Esophagus muscularis mucosa (tissue), 4 donors: ENCODE measurements at regions not wholly inside any gene's neighbourhood (a gene's known extent, or its start where the extent isn't known, plus 50 kb on each side); places are given as distances from the start of the nearest gene placed in this dataset.

Experiments
- CTCF ChIP-seq, 3 experiments: fragments of 200-600 bp in 2 of 3; fragments of 450-650 bp in 1 of 3; sonication (generic) in 2 of 3; IDR thresholded peaks; one replicate each; pipeline ENCODE4 v1.5.1; 2017 to 2019; ENCODE audit warnings: antibody characterized with exemption in 3 of 3, mild to moderate bottlenecking in 2 of 3, moderate library complexity in 1 of 3
- EP300 ChIP-seq: sonication (generic); formaldehyde crosslinking; IDR thresholded peaks from one replicate; pipeline ENCODE4 v1.6.1; 2017; ENCODE audit warnings: antibody characterized with exemption
- POLR2A ChIP-seq: fragments of 450-650 bp; IDR thresholded peaks from one replicate; pipeline ENCODE4 v1.6.1; 2017; ENCODE audit warnings: antibody characterized with exemption, moderate library complexity, mild to moderate bottlenecking, low read depth
- POLR2AphosphoS5 ChIP-seq, 2 donors: sonication (generic); formaldehyde crosslinking; IDR thresholded peaks; one replicate each; pipeline ENCODE4 v1.6.1; 2017; ENCODE audit warnings: antibody characterized with exemption in 2 of 2

GRCh38 chr2:34799556-34799955 lies 1200.5 kb upstream of the FAM98A start:
- TF ChIP-seq CTCF (IDR thresholded peaks at IDR 0.05) = no peak
- TF ChIP-seq POLR2A = no peak
- TF ChIP-seq POLR2AphosphoS5 (IDR thresholded peaks at IDR 0.05) = no peak
- no peak for TF ChIP-seq EP300
